MM.1S (cell line): ENCODE measurements at regions not wholly inside any gene's neighbourhood (a gene's known extent, or its start where the extent isn't known, plus 50 kb on each side); places are given as distances from the start of the nearest gene placed in this dataset.

Source experiments
- CTCF ChIP-seq: fragments of 300-600 bp; sonication (generic); IDR thresholded peaks from 2 replicates; pipeline ENCODE4 v1.5.1; 2016; ENCODE audit warnings: antibody characterized with exemption, low read length, mixed read lengths
- EZH2 ChIP-seq: fragments of 300-600 bp; sonication (generic); optimal IDR thresholded peaks from 2 replicates; pipeline ENCODE3; 2017; ENCODE audit warnings: low read depth, mild to moderate bottlenecking, antibody characterized with exemption, low read length, mixed read lengths
- EZH2phosphoT487 ChIP-seq: fragments of 300-600 bp; sonication (generic); IDR thresholded peaks from 2 replicates; pipeline ENCODE4 v1.6.1; 2018; ENCODE audit warnings: antibody characterized with exemption, low read length

DNA sequence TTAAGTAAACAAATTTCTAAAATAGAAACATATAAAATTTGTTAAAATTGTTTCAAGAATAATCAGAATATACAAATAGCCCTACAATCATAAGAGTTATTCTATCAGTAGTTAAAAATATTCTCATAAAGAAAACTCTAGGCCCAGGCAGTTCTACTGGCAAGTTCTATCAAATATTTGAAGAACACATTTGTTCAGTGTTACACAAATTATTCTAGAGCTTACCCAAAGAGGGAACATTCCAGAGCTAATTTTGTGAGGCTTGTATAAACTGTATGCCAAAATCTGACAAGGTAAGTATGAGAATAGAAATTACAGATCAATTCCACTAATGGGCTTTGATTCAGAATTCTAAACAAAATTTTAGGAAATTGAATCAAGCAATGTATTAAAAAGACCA lies 166.8 kb upstream of the FOXN2 start:
- no peak for TF ChIP-seq CTCF
- TF ChIP-seq EZH2: no peak
- TF ChIP-seq EZH2phosphoT487: no peak
